ENCODE measurements at regions not wholly inside any gene's neighbourhood (a gene's known extent, or its start where the extent isn't known, plus 50 kb on each side); places are given as distances from the start of the nearest gene placed in this dataset.

DNA sequence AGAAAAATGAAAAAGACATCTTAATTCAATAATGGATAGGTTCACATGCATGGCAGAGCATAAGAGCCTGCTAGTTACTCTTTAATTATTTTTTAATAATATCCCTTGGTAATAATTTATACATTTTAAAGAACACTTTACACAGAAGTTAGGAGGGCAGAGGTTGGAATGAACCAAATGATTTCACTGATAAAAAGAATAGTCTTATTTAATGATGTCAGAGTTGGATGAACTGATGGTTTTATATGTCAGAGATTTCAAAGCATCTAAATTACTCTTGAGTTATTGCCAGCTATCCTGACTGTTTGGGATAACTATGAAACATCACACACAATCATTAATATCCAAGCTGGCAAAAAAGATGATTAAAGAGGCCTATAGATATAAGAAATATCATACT lies 244.8 kb downstream of the CSNK1G3 start:
- no peaks in the 10 kb centered on the region for H3K79me1 ChIP-seq (ENCODE audit: low read length)
- H2BK120ac ChIP-seq (ENCODE audit: low read depth, low read length): no peak overlapping the region
- no peaks in the 10 kb centered on the region for H3K79me2 ChIP-seq (ENCODE audit: control insufficient read depth, insufficient read depth, low read length)
- H3K27me3 ChIP-seq (ENCODE audit: insufficient read depth, low read length, poor library complexity): no peaks in the 10 kb centered on the region
- no peak overlapping the region for H3K18ac ChIP-seq (ENCODE audit: low read length)
- H3K23ac ChIP-seq (ENCODE audit: low read length): no peak overlapping the region
- no peak overlapping the region for H3K56ac ChIP-seq (ENCODE audit: low read length)
- H2AK5ac ChIP-seq (ENCODE audit: low read length): no peak overlapping the region
- no peak overlapping the region for H2BK15ac ChIP-seq (replicated peaks; ENCODE audit: low read depth)
- no peak overlapping the region for H3K9ac ChIP-seq (ENCODE audit: low read length)
- no peak overlapping the region for H3K4ac ChIP-seq (ENCODE audit: low read depth, low read length)
- no peaks in the 10 kb centered on the region for H3K36me3 ChIP-seq (ENCODE audit: control insufficient read depth, insufficient read depth, low read length)
- no peak overlapping the region for H3K4me2 ChIP-seq (ENCODE audit: low read length)
- no peak overlapping the region for H3K27ac ChIP-seq (ENCODE audit: low read depth, low read length)
- H3K4me1 ChIP-seq (ENCODE audit: control insufficient read depth, low read depth, low read length): peaks cover 2% of the 10 kb centered on the region
- no peak overlapping the region for H4K5ac ChIP-seq (ENCODE audit: low read length)
- no peak for DNase-seq
- H2BK5ac ChIP-seq (ENCODE audit: low read length): no peak overlapping the region
- H3K4me3 ChIP-seq (ENCODE audit: low read length): no peak overlapping the region
- no peak overlapping the region for H4K8ac ChIP-seq (ENCODE audit: low read depth, low read length)

DNA sequence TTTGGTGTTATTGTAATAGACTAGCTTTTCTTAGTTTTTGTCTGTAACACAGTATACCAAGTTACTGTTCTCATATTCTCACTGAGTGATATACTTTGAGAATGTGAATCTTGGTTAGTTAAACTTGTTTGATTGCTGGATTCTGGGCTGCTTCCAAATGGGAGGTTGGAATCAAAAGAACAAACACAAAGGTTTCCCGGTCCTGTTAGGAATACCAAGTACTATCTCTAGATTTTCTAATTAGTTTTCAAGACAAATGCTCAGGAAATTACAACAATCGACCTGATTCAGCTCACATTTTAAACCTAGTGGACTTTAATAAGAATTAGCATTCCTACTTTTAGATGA lies 244.3 kb downstream of the CSNK1G3 start:
- Histone ChIP-seq H2BK15ac (replicated peaks; ENCODE audit: low read depth) (no peak overlapping the region), H3K56ac (ENCODE audit: low read length) (no peak overlapping the region), H3K79me1 (ENCODE audit: low read length) (no peaks in the 10 kb centered on the region), H2BK5ac (ENCODE audit: low read length) (no peak overlapping the region), H3K23ac (ENCODE audit: low read length) (no peak overlapping the region), H3K4me1 (ENCODE audit: control insufficient read depth, low read depth, low read length) (peaks cover 2% of the 10 kb centered on the region), H3K9ac (ENCODE audit: low read length) (no peak overlapping the region), H4K8ac (ENCODE audit: low read depth, low read length) (no peak overlapping the region), H3K79me2 (ENCODE audit: control insufficient read depth, insufficient read depth, low read length) (no peaks in the 10 kb centered on the region), H3K18ac (ENCODE audit: low read length) (no peak overlapping the region), H3K4me2 (ENCODE audit: low read length) (no peak overlapping the region), H2AK5ac (ENCODE audit: low read length) (no peak overlapping the region), H2BK120ac (ENCODE audit: low read depth, low read length) (no peak overlapping the region), H3K36me3 (ENCODE audit: control insufficient read depth, insufficient read depth, low read length) (no peaks in the 10 kb centered on the region), H3K27ac (ENCODE audit: low read depth, low read length) (no peak overlapping the region), H3K4me3 (ENCODE audit: low read length) (no peak overlapping the region), H3K27me3 (ENCODE audit: insufficient read depth, low read length, poor library complexity) (no peaks in the 10 kb centered on the region), H4K5ac (ENCODE audit: low read length) (no peak overlapping the region), H3K4ac (ENCODE audit: low read depth, low read length) (no peak overlapping the region)
- DNase-seq: no peak
- WGBS (ENCODE audit: extremely low coverage, insufficient coverage, low lambda C conversion rate): no CpG with 5 or more reads among the region's 2 CpGs

DNA sequence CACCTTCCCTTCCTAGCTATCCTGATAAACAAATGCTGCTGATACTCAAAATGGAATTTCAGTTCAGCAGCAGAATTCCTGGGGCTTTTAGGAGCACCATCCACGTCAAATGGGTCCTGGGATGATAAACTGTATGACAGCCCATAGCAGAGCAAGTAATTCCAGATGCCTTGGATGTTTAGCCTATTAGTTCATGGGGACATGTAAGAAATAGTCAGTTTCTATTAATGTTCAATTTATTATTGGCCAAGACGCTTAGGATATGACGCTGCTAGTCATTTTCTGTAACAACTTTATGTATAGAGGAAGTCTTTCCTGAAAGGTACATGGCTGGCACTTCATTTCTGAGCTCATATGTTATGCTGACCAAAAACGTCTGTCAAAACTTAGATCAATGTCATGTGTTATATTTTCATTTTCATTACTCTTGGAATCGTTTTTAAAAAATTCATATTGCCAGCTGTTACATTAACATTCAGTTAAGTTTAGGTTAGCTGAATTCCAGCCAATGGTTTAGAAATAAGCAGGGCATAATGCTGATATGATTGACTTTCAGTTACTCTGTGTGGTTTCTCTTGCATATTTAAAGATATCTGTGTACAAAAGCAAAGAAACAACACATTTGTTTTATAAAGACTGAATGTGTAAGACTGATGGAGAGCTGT lies 243.8 kb downstream of the CSNK1G3 start:
- Histone ChIP-seq H3K4me3 (ENCODE audit: low read length) (no peak overlapping the region), H3K23ac (ENCODE audit: low read length) (no peak overlapping the region), H3K79me1 (ENCODE audit: low read length) (no peaks in the 10 kb centered on the region), H3K79me2 (ENCODE audit: control insufficient read depth, insufficient read depth, low read length) (no peaks in the 10 kb centered on the region), H3K4me1 (ENCODE audit: control insufficient read depth, low read depth, low read length) (peaks cover 2% of the 10 kb centered on the region), H3K9ac (ENCODE audit: low read length) (no peak overlapping the region), H2AK5ac (ENCODE audit: low read length) (no peak overlapping the region), H3K36me3 (ENCODE audit: control insufficient read depth, insufficient read depth, low read length) (no peaks in the 10 kb centered on the region), H3K56ac (ENCODE audit: low read length) (no peak overlapping the region), H3K27me3 (ENCODE audit: insufficient read depth, low read length, poor library complexity) (no peaks in the 10 kb centered on the region), H2BK5ac (ENCODE audit: low read length) (no peak overlapping the region), H3K18ac (ENCODE audit: low read length) (no peak overlapping the region), H2BK15ac (replicated peaks; ENCODE audit: low read depth) (no peak overlapping the region), H3K27ac (ENCODE audit: low read depth, low read length) (no peak overlapping the region), H3K4ac (ENCODE audit: low read depth, low read length) (no peak overlapping the region), H4K8ac (ENCODE audit: low read depth, low read length) (no peak overlapping the region), H4K5ac (ENCODE audit: low read length) (no peak overlapping the region), H2BK120ac (ENCODE audit: low read depth, low read length) (no peak overlapping the region), H3K4me2 (ENCODE audit: low read length) (no peak overlapping the region)
- no CpG with 5 or more reads among the region's 5 CpGs for WGBS (ENCODE audit: extremely low coverage, insufficient coverage, low lambda C conversion rate)
- peak; percentile 10 for DNase-seq

- no peak overlapping the region for H4K5ac ChIP-seq (ENCODE audit: low read length)
- H3K27me3 ChIP-seq (ENCODE audit: insufficient read depth, low read length, poor library complexity): no peaks in the 10 kb centered on the region
- H3K18ac ChIP-seq (ENCODE audit: low read length): no peak overlapping the region
- H3K56ac ChIP-seq (ENCODE audit: low read length): no peak overlapping the region
- no peak overlapping the region for H2AK5ac ChIP-seq (ENCODE audit: low read length)
- no peak overlapping the region for H2BK5ac ChIP-seq (ENCODE audit: low read length)
- H3K4me3 ChIP-seq (ENCODE audit: low read length): no peak overlapping the region
- H2BK120ac ChIP-seq (ENCODE audit: low read depth, low read length): no peak overlapping the region
- no peak overlapping the region for H3K27ac ChIP-seq (ENCODE audit: low read depth, low read length)
- no peak overlapping the region for H3K23ac ChIP-seq (ENCODE audit: low read length)
- no peak overlapping the region for H3K4me2 ChIP-seq (ENCODE audit: low read length)
- H2BK15ac ChIP-seq (replicated peaks; ENCODE audit: low read depth): no peak overlapping the region
- DNase-seq: no peak
- H4K8ac ChIP-seq (ENCODE audit: low read depth, low read length): no peak overlapping the region
- no peak overlapping the region for H3K9ac ChIP-seq (ENCODE audit: low read length)
- H3K79me2 ChIP-seq (ENCODE audit: control insufficient read depth, insufficient read depth, low read length): no peaks in the 10 kb centered on the region
- H3K79me1 ChIP-seq (ENCODE audit: low read length): no peaks in the 10 kb centered on the region
- no peak overlapping the region for H3K4ac ChIP-seq (ENCODE audit: low read depth, low read length)
- peaks cover 2% of the 10 kb centered on the region for H3K4me1 ChIP-seq (ENCODE audit: control insufficient read depth, low read depth, low read length)
- no CpG with 5 or more reads among the region's 3 CpGs for WGBS (ENCODE audit: extremely low coverage, insufficient coverage, low lambda C conversion rate)
- H3K36me3 ChIP-seq (ENCODE audit: control insufficient read depth, insufficient read depth, low read length): no peaks in the 10 kb centered on the region
Observed at GRCh38 chr5:123754908-123755307, 242.9 kb downstream of the CSNK1G3 start.

- Histone ChIP-seq H3K79me2 (ENCODE audit: control insufficient read depth, insufficient read depth, low read length) (no peaks in the 10 kb centered on the region), H3K18ac (ENCODE audit: low read length) (no peak overlapping the region), H4K8ac (ENCODE audit: low read depth, low read length) (no peak overlapping the region), H4K5ac (ENCODE audit: low read length) (no peak overlapping the region), H2BK120ac (ENCODE audit: low read depth, low read length) (no peak overlapping the region), H3K4me2 (ENCODE audit: low read length) (no peak overlapping the region), H3K79me1 (ENCODE audit: low read length) (no peaks in the 10 kb centered on the region), H3K9ac (ENCODE audit: low read length) (no peak overlapping the region), H3K56ac (ENCODE audit: low read length) (no peak overlapping the region), H3K23ac (ENCODE audit: low read length) (no peak overlapping the region), H2BK15ac (replicated peaks; ENCODE audit: low read depth) (no peak overlapping the region), H2BK5ac (ENCODE audit: low read length) (no peak overlapping the region), H3K27ac (ENCODE audit: low read depth, low read length) (no peak overlapping the region), H3K36me3 (ENCODE audit: control insufficient read depth, insufficient read depth, low read length) (no peaks in the 10 kb centered on the region), H3K4ac (ENCODE audit: low read depth, low read length) (no peak overlapping the region), H3K27me3 (ENCODE audit: insufficient read depth, low read length, poor library complexity) (no peaks in the 10 kb centered on the region), H3K4me3 (ENCODE audit: low read length) (no peak overlapping the region), H2AK5ac (ENCODE audit: low read length) (no peak overlapping the region), H3K4me1 (ENCODE audit: control insufficient read depth, low read depth, low read length) (peaks cover 2% of the 10 kb centered on the region)
- DNase-seq: no peak
- no CpG with 5 or more reads among the region's 4 CpGs for WGBS (ENCODE audit: extremely low coverage, insufficient coverage, low lambda C conversion rate)
Observed at GRCh38 chr5:123753937-123754891, 242.2 kb downstream of the CSNK1G3 start.

All from mesendoderm (in vitro differentiated cells).